GM21528 (cell line): ENCODE measurements at regions not wholly inside any gene's neighbourhood (a gene's known extent, or its start where the extent isn't known, plus 50 kb on each side); places are given as distances from the start of the nearest gene placed in this dataset.

Experiments used
- ATAC-seq: cut with Tn5 transposase; IDR thresholded peaks from one replicate; pipeline ENCODE4 v1.9.1; 2021; ENCODE audit warnings: mild to moderate bottlenecking, moderate library complexity; ENCODE audit not compliant: unreplicated experiment, low FRiP score

DNA sequence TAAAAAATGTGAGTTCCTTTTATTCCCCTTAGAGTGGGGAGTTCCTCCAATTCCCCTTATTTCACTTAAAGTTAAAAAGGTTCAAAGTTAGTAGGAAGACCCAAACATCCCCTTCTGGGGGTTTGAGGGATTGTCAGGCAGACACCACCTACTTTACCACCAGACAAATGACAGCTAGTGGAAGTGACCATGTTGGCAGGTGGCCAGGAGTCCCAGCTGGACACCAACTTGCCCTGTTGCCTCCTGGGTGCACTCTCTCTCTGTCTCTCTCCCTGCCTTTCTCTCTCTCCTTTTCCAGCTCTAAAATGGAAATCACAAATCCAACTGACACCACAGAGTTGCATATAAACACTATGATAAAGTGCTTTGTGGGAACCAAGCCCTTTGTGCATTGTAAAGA lies 307.7 kb upstream of the TLE4 start:
- no peak for ATAC-seq

- ATAC-seq = no peak
Observed at GRCh38 chr9:79264511-79265355, 307.0 kb upstream of the TLE4 start.

DNA sequence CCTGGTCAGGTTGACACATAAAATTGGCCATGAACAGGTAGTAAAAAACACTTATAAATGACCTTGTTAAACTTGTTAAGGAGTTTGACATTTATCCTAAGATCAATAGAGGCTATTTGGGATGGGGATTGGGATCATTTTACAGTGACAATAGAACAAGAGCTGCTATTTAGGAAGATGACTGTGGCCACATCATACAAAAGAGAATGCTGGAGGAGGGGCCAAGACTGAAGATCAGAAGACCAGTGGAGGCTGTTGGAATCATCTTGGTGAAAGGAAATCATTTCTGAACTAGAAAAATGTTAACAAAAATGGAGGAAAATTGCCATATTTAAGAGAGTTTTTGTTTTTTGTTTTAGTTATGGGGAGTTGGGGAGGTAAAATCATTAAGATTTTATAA lies 304.8 kb upstream of the TLE4 start:
- no peak for ATAC-seq

GRCh38 chr9:79268806-79269205 lies 303.0 kb upstream of the TLE4 start:
- no peak for ATAC-seq

DNA sequence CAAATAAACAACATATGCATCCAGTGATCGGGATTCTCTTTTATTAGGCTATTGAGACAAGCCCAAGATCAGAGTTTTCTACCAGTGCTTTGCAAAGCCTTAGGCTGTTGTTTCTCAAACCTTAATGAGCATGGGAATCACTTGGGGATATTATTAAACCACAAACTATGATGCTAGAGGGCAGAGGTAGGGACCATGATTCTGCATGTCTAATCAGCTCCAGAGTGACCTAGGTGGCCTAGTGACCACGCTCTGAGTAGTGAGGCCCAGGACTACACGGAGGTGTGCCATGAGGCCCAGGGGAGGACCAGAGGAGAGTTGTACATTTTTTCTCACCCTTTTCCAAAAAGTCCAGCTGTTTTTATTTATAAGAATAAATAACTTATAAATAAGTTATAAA lies 298.5 kb upstream of the TLE4 start:
- ATAC-seq = no peak

GRCh38 chr9:79279356-79279755 lies 292.4 kb upstream of the TLE4 start:
- no peak for ATAC-seq

GRCh38 chr9:79280691-79281090 lies 291.1 kb upstream of the TLE4 start:
- no peak for ATAC-seq

DNA sequence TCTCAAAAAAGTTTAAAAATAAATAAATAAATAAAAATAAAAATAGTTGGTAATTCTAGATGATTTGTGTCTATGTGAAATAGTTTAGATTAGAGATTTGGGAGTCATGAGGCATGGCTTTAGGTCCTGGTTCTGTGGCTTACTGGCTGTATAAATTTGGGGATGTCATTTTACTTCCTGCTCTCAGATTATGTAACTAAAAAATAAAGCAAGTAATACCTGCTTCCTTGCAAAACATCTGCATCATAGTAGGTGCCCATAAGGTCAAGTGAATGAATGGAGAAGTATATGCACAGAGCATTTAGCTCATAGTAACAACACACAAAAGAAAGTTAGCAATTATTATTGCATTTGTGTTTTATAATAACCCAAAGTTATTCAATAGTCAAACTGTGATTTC lies 287.7 kb upstream of the TLE4 start:
- no peak for ATAC-seq

- no peak for ATAC-seq
Observed at GRCh38 chr9:79286992-79287707, 284.6 kb upstream of the TLE4 start.

GRCh38 chr9:79287708-79288290 lies 284.0 kb upstream of the TLE4 start:
- ATAC-seq = no peak

GRCh38 chr9:79289856-79290255 lies 281.9 kb upstream of the TLE4 start:
- ATAC-seq = no peak

DNA sequence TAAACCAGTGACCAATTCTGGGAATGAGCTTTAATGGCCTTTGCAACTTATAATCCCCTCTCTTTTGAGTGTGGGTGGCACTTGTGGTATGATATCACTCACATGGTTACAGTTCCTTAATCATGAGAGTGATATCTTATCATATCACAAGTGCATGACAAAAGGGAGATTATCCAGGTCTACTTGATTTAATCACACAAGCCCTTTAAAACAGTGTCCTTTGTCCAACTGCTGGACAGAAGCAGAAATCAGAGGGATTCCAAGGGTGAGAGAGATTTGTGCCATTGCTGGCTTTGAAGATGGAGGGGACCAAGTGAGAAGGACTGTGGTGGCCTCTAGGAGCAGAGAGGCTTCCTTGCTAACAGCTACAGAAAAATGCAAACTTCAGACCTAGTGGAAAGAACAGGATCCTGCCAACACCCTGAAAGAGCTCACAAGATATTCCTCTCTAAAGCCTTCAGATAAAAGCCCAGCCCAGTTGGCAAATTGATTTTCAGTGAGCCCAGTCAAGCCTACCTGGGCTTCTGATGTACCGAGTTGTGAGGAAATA lies 279.0 kb upstream of the TLE4 start:
- no peak for ATAC-seq

GRCh38 chr9:79300068-79300467 lies 271.7 kb upstream of the TLE4 start:
- no peak for ATAC-seq

- no peak for ATAC-seq
Observed at GRCh38 chr9:79301085-79301484, 270.7 kb upstream of the TLE4 start.

GRCh38 chr9:79301551-79302391 lies 270.0 kb upstream of the TLE4 start:
- no peak for ATAC-seq

DNA sequence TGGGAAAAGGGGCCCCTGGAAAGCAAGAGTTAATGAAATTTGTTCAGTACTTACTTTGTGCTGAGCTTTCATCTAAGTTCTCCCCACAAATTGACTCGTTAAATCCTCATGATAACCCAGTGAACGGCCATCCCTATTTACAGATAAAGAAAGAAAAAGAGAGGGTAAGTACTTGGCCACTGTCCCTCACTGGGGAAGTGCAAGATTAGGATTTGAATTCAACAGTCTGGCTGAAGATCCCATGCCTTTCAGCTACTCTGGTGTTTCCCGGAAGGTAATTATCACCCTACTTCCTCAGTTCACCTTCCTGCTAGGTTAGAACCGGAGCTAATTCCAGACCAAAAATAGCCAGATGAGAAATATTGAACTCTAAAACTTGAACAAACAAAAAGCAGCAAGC lies 269.2 kb upstream of the TLE4 start:
- ATAC-seq = no peak

DNA sequence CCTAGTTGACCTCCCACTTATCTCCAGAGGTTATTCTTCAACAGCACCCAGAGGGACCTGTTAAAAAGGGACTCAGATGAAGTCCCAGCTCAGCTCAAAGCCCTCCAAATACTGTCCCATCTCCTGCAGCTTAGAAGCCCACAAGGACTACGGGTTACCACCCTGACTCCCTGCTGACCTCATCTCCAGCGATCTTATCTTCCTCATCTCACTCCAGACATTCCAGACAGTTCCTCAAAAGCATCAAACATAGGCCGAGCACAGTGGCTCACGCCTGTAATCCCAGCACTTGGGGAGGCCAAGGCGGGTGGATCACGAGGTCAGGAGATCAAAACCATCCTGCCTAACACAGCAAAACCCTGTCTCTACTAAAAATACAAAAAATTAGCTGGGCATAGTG lies 263.8 kb upstream of the TLE4 start:
- ATAC-seq = no peak

GRCh38 chr9:79312686-79313421 lies 258.9 kb upstream of the TLE4 start:
- ATAC-seq = no peak

GRCh38 chr9:79325501-79325900 lies 246.3 kb upstream of the TLE4 start:
- no peak for ATAC-seq

DNA sequence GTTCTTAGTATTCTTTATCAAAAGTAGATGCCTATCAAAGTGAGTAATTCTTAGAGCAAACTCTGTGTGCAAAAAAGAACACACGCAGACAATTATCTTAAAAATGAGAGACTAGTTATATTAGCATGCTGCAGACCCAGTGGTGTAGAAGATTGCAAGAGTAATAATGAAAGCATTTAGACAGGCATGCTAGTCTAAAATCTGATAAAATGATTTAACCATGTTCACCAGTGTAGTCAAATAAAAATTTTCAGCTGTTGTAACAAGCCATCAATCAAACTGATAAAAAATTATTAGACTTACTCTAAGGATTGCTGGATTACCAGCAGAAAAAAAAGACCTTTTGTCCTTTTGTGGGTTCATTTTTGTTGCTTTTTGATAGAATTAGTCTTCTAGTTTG lies 241.9 kb upstream of the TLE4 start:
- no peak for ATAC-seq
